Loucy (cell line): ENCODE measurements at regions not wholly inside any gene's neighbourhood (a gene's known extent, or its start where the extent isn't known, plus 50 kb on each side); places are given as distances from the start of the nearest gene placed in this dataset.

Source experiments
- H2AFZ ChIP-seq: fragments of 200-600 bp; sonication (generic); 2 replicates; pipeline ENCODE4 v1.6.0; 2016; ENCODE audit warnings: antibody characterized with exemption, mild to moderate bottlenecking, low read length, moderate library complexity
- H3F3A ChIP-seq: fragments of 200-600 bp; 2 replicates; pipeline ENCODE4 v1.6.0; 2016; ENCODE audit warnings: antibody characterized with exemption, low read depth, mild to moderate bottlenecking
- H3K27me3 ChIP-seq: fragments of 200-600 bp; sonication (generic); 2 replicates; pipeline ENCODE4 v1.6.1; 2014; ENCODE audit warnings: low read length, mild to moderate bottlenecking; ENCODE audit not compliant: insufficient read depth, poor library complexity, severe bottlenecking
- H3K36me3 ChIP-seq: fragments of 200-600 bp; sonication (generic); 2 replicates; pipeline ENCODE4 v1.6.1; 2016; ENCODE audit warnings: low read length; ENCODE audit not compliant: insufficient read depth
- H3K4me1 ChIP-seq: fragments of 200-600 bp; sonication (generic); 2 replicates; pipeline ENCODE4 v1.5.1; 2014; ENCODE audit warnings: low read length, mild to moderate bottlenecking; ENCODE audit not compliant: insufficient read depth, poor library complexity, severe bottlenecking
- H3K4me2 ChIP-seq: fragments of 200-600 bp; sonication (generic); 2 replicates; pipeline ENCODE4 v1.6.0; 2014; ENCODE audit warnings: antibody characterized with exemption, low read length, low read depth, mild to moderate bottlenecking; ENCODE audit not compliant: poor library complexity, severe bottlenecking
- H3K4me3 ChIP-seq: fragments of 200-600 bp; sonication (generic); 2 replicates; pipeline ENCODE4 v1.5.1; 2014; ENCODE audit warnings: low read length, mild to moderate bottlenecking, mixed read lengths; ENCODE audit not compliant: poor library complexity, severe bottlenecking
- H3K79me2 ChIP-seq: fragments of 200-600 bp; sonication (generic); 2 replicates; pipeline ENCODE4 v1.6.1; 2014; ENCODE audit warnings: low read length; ENCODE audit not compliant: insufficient read depth
- H3K9ac ChIP-seq: fragments of 200-600 bp; sonication (generic); 2 replicates; pipeline ENCODE4 v1.6.0; 2014; ENCODE audit warnings: mild to moderate bottlenecking, low read depth, low read length, moderate library complexity; ENCODE audit not compliant: poor library complexity, severe bottlenecking
- H3K9me2 ChIP-seq: fragments of 200-600 bp; sonication (generic); replicated peaks from 2 replicates; pipeline ENCODE4 v1.6.1; 2016; ENCODE audit warnings: low read depth, low read length, mixed read lengths
- H3K9me3 ChIP-seq: fragments of 200-600 bp; sonication (generic); 2 replicates; pipeline ENCODE4 v1.6.1; 2014; ENCODE audit warnings: mild to moderate bottlenecking, antibody characterized with exemption, low read length, low read depth; ENCODE audit not compliant: insufficient read depth
- H4K20me1 ChIP-seq: fragments of 200-600 bp; sonication (generic); 2 replicates; pipeline ENCODE4 v1.6.0; 2014; ENCODE audit warnings: antibody characterized with exemption, low read length, mild to moderate bottlenecking; ENCODE audit not compliant: insufficient read depth, poor library complexity, severe bottlenecking
- EZH2phosphoT487 ChIP-seq: fragments of 200-600 bp; IDR thresholded peaks from 2 replicates; pipeline ENCODE4 v1.6.1; 2018; ENCODE audit warnings: antibody characterized with exemption, mild to moderate bottlenecking, moderate library complexity, borderline replicate concordance
- TF ChIP-seq, protein P1 (sequence below): fragments of 200-600 bp; sonication (generic); conservative IDR thresholded peaks from 2 replicates; pipeline ENCODE4 v1.5.1; 2014; ENCODE audit warnings: mild to moderate bottlenecking, antibody characterized with exemption, low read length

DNA sequence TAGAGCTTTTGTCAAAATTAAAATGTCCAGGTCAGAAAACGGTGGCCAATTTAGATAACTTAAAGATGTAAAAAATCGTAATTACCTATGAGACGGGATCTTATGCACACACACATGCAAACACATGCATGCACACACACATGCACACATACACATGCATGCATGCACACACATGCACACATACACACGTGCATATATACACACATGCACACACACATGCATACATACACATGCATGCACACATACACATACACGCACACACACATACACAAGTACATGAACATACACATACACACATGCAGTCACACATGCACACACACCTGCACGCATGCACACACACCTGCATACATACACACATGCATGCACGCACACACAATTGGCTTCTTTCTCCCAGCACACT, 362.0 kb downstream of the IRX1 start:
- no peak overlapping the region for H3K4me2 ChIP-seq
- TF ChIP-seq EZH2phosphoT487: no peak
- TF ChIP-seq, protein P1, sequence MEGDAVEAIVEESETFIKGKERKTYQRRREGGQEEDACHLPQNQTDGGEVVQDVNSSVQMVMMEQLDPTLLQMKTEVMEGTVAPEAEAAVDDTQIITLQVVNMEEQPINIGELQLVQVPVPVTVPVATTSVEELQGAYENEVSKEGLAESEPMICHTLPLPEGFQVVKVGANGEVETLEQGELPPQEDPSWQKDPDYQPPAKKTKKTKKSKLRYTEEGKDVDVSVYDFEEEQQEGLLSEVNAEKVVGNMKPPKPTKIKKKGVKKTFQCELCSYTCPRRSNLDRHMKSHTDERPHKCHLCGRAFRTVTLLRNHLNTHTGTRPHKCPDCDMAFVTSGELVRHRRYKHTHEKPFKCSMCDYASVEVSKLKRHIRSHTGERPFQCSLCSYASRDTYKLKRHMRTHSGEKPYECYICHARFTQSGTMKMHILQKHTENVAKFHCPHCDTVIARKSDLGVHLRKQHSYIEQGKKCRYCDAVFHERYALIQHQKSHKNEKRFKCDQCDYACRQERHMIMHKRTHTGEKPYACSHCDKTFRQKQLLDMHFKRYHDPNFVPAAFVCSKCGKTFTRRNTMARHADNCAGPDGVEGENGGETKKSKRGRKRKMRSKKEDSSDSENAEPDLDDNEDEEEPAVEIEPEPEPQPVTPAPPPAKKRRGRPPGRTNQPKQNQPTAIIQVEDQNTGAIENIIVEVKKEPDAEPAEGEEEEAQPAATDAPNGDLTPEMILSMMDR: no peak
- H3K27me3 ChIP-seq: no peaks in the 10 kb centered on the region
- H3K4me1 ChIP-seq: peaks cover 20% of the 10 kb centered on the region
- H3K4me3 ChIP-seq: no peak overlapping the region
- no peak overlapping the region for H2AFZ ChIP-seq
- no peaks in the 10 kb centered on the region for H4K20me1 ChIP-seq
- no peak overlapping the region for H3K9ac ChIP-seq
- H3K9me2 ChIP-seq: no peaks in the 10 kb centered on the region
- no peaks in the 10 kb centered on the region for H3K9me3 ChIP-seq
- no peaks in the 10 kb centered on the region for H3K36me3 ChIP-seq
- H3K79me2 ChIP-seq: no peaks in the 10 kb centered on the region
- no peaks in the 10 kb centered on the region for H3F3A ChIP-seq

DNA sequence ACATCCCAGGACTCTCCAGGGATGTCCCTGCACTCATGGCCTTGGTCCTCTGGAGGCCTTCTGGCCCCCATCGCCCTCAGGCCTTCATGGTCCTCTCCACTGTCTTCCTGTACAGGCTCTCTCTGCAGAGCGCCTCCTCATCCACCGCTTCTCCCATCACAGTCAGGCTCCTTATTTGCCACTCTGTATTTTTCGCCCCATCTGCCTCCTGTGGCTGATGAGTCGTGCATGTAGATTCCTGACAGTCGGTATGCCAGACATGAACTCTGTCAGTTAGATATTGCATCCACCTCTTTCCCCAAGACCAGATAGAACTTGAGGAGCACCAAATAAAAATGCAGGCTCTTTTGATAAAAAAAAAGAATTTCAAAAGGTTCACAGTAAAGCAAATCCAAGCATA, 362.8 kb downstream of the IRX1 start:
- TF ChIP-seq, protein P1: no peak
- TF ChIP-seq EZH2phosphoT487: no peak

DNA sequence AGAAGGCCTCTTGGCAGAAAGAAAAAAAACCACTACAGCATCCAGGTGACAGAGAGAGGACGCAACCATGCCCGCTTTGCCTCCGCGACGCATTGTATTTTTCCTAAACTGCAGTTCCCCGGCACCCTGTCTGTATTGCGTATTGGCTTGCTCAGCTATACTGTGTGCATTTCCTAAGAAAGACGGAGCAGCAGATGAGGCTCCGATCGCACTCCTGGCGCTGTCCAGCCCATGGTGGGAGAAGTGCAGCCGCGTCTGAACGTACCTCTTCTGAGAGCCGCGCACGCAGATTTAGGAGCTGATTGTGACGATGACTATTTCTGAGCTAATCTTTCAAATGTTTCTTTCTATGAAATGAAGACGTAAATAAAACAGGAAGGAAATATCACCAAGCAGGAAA, 366.5 kb downstream of the IRX1 start:
- H3K4me3 ChIP-seq: no peak overlapping the region
- no peaks in the 10 kb centered on the region for H3K27me3 ChIP-seq
- H3K9me3 ChIP-seq: no peaks in the 10 kb centered on the region; the same call in 1 of the 2 replicates
- H3K9me2 ChIP-seq: no peaks in the 10 kb centered on the region
- no peaks in the 10 kb centered on the region for H3K36me3 ChIP-seq
- no peak overlapping the region for H3K4me2 ChIP-seq
- no peaks in the 10 kb centered on the region for H3K79me2 ChIP-seq
- no peaks in the 10 kb centered on the region for H3F3A ChIP-seq
- TF ChIP-seq, protein P1: no peak
- TF ChIP-seq EZH2phosphoT487: no peak
- no peak overlapping the region for H3K9ac ChIP-seq
- no peak overlapping the region for H2AFZ ChIP-seq
- no peaks in the 10 kb centered on the region for H4K20me1 ChIP-seq
- H3K4me1 ChIP-seq: peaks cover 22% of the 10 kb centered on the region

More for the DNA sequence above, 362.8 kb downstream of the IRX1 start:
- Histone ChIP-seq H3K4me1 (peaks cover 28% of the 10 kb centered on the region), H3K4me3 (no peak overlapping the region), H3K9me3 (no peaks in the 10 kb centered on the region), H3K36me3 (no peaks in the 10 kb centered on the region), H4K20me1 (no peaks in the 10 kb centered on the region), H3K9ac (no peak overlapping the region), H3F3A (no peaks in the 10 kb centered on the region), H3K27me3 (no peaks in the 10 kb centered on the region), H3K4me2 (no peak overlapping the region), H2AFZ (no peak overlapping the region), H3K79me2 (no peaks in the 10 kb centered on the region), H3K9me2 (no peaks in the 10 kb centered on the region)
